Breast epithelium (tissue), 3 donors: ENCODE measurements at regions not wholly inside any gene's neighbourhood (a gene's known extent, or its start where the extent isn't known, plus 50 kb on each side); places are given as distances from the start of the nearest gene placed in this dataset.
"Not testable (repeated sequence)": the region's sequence is repeated elsewhere in the genome, so short reads cannot be mapped to it uniquely, and the experiment has no call there.

ENCODE experiments used
- POLR2A ChIP-seq: fragments of 450-650 bp; IDR thresholded peaks from one replicate; pipeline ENCODE4 v1.6.1; 2016; ENCODE audit warnings: antibody characterized with exemption, mild to moderate bottlenecking, moderate library complexity
- POLR2AphosphoS5 ChIP-seq, 3 donors: sonication (generic); formaldehyde crosslinking; IDR thresholded peaks; one replicate each; pipeline ENCODE4 v1.6.1; 2017; ENCODE audit warnings: antibody characterized with exemption in 3 of 3
- TF ChIP-seq, protein P1 (sequence below), 3 donors: fragments of 450-650 bp; IDR thresholded peaks; one replicate each; pipeline ENCODE4 v1.5.1; 2016 to 2017; ENCODE audit warnings: antibody characterized with exemption in 3 of 3, mild to moderate bottlenecking in 3 of 3, moderate library complexity in 3 of 3

DNA sequence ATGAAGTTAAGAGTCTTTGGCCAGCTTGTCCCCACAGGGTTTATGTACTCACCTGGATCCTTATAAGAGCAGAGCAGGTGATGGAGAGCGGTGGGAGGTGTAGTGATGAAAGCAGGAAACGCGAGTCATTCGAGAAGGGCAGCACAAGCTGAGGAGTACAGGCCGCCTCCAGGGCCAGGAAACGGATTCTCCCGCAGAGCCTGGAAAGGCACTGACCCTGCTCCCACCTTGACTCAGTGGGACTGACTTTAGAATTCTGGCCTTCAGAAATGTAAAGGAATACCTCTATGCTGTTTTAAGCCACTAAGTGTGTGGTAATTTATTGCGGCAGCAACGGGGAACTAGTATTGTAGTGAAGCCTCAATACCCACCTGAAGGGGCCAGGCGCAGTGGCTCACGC lies 137.7 kb upstream of the KCTD7 start:
- not testable (repeated sequence) for TF ChIP-seq POLR2A; POLR2AphosphoS5 (IDR thresholded peaks at IDR 0.05)
- TF ChIP-seq, protein P1, sequence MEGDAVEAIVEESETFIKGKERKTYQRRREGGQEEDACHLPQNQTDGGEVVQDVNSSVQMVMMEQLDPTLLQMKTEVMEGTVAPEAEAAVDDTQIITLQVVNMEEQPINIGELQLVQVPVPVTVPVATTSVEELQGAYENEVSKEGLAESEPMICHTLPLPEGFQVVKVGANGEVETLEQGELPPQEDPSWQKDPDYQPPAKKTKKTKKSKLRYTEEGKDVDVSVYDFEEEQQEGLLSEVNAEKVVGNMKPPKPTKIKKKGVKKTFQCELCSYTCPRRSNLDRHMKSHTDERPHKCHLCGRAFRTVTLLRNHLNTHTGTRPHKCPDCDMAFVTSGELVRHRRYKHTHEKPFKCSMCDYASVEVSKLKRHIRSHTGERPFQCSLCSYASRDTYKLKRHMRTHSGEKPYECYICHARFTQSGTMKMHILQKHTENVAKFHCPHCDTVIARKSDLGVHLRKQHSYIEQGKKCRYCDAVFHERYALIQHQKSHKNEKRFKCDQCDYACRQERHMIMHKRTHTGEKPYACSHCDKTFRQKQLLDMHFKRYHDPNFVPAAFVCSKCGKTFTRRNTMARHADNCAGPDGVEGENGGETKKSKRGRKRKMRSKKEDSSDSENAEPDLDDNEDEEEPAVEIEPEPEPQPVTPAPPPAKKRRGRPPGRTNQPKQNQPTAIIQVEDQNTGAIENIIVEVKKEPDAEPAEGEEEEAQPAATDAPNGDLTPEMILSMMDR (IDR thresholded peaks at IDR 0.05): not testable (repeated sequence)
